Fibroblast of lung (primary cell): ENCODE measurements at regions not wholly inside any gene's neighbourhood (a gene's known extent, or its start where the extent isn't known, plus 50 kb on each side); places are given as distances from the start of the nearest gene placed in this dataset.

ENCODE experiments used
- DNase-seq, 2 donors: peaks; one replicate each; pipeline versions ENCODE4 v3.0.0 to v3.0.0-alpha.2; 2010; ENCODE audit warnings: low read depth in 2 of 2
- H2AFZ ChIP-seq: 2 replicates; pipeline ENCODE4 v1.5.1; 2012; ENCODE audit warnings: low read length, control low read depth, inconsistent platforms
- H3K27ac ChIP-seq: 2 replicates; pipeline ENCODE4 v1.5.1; 2011; ENCODE audit warnings: low read length, control low read depth; ENCODE audit not compliant: insufficient read depth
- H3K27me3 ChIP-seq: 2 replicates; pipeline ENCODE4 v1.5.1; 2011; ENCODE audit warnings: mild to moderate bottlenecking, low read length; ENCODE audit not compliant: control insufficient read depth, insufficient read depth
- H3K36me3 ChIP-seq: 2 replicates; pipeline ENCODE4 v1.5.1; 2011; ENCODE audit warnings: low read length; ENCODE audit not compliant: control insufficient read depth, insufficient read depth
- H3K4me1 ChIP-seq: 2 replicates; pipeline ENCODE4 v1.5.1; 2011; ENCODE audit warnings: low read length; ENCODE audit not compliant: control insufficient read depth, insufficient read depth; ENCODE audit errors: extremely low read depth
- H3K4me2 ChIP-seq: 2 replicates; pipeline ENCODE4 v1.5.1; 2011; ENCODE audit warnings: low read length, control low read depth; ENCODE audit not compliant: insufficient read depth; ENCODE audit errors: extremely low read depth
- H3K4me3 ChIP-seq, 4 experiments: fragments of 200-600 bp in 1 of 4; sonication (generic) in 1 of 4; replicated peaks in 1 of 4; 2 replicates each; pipeline ENCODE4 v1.5.1; 2011 to 2016; ENCODE audit warnings: low read length in 4 of 4, low read depth in 3 of 4, mild to moderate bottlenecking in 3 of 4, control low read depth in 2 of 4, inconsistent platforms in 1 of 4, mixed read lengths in 1 of 4; ENCODE audit not compliant: insufficient read depth in 1 of 4; ENCODE audit errors: control extremely low read depth in 1 of 4
- H3K79me2 ChIP-seq: 2 replicates; pipeline ENCODE4 v1.5.1; 2012; ENCODE audit warnings: mild to moderate bottlenecking, low read length, inconsistent platforms; ENCODE audit not compliant: control insufficient read depth, insufficient read depth
- H3K9ac ChIP-seq: 2 replicates; pipeline ENCODE4 v1.5.1; 2011; ENCODE audit warnings: mild to moderate bottlenecking, low read length, control low read depth; ENCODE audit not compliant: insufficient read depth
- H3K9me3 ChIP-seq: 2 replicates; pipeline ENCODE4 v1.5.1; 2012; ENCODE audit warnings: low read depth, low read length; ENCODE audit not compliant: control insufficient read depth, insufficient read depth
- H4K20me1 ChIP-seq: 2 replicates; pipeline ENCODE4 v1.5.1; 2011; ENCODE audit warnings: low read length; ENCODE audit not compliant: control insufficient read depth, insufficient read depth; ENCODE audit errors: extremely low read depth
- CTCF ChIP-seq, 2 donors: IDR thresholded peaks in 1 of 2; conservative IDR thresholded peaks in 1 of 2; 1 replicate in 1 of 2; 2 replicates in 1 of 2; pipeline ENCODE4 v1.5.1; 2011 to 2012; ENCODE audit warnings: low read length in 2 of 2, control low read depth in 1 of 2, inconsistent platforms in 1 of 2, low read depth in 1 of 2, mild to moderate bottlenecking in 1 of 2
- EZH2 ChIP-seq: IDR thresholded peaks from 2 replicates; pipeline ENCODE4 v1.5.1; 2012; ENCODE audit warnings: low read length, control low read depth, mild to moderate bottlenecking; ENCODE audit errors: missing control alignments

- Histone ChIP-seq H3K27me3 (no peaks in the 10 kb centered on the region), H3K36me3 (no peaks in the 10 kb centered on the region), H4K20me1 (no peaks in the 10 kb centered on the region), H3K4me3 (no peak overlapping the region), H3K9me3 (no peaks in the 10 kb centered on the region), H3K79me2 (no peaks in the 10 kb centered on the region), H3K27ac (no peak overlapping the region), H2AFZ (no peak overlapping the region), H3K9ac (no peak overlapping the region), H3K4me2 (no peak overlapping the region), H3K4me1 (no peaks in the 10 kb centered on the region)
- no peak for DNase-seq
- TF ChIP-seq CTCF (conservative IDR thresholded peaks at IDR 0.05 in 1 of 2, IDR thresholded peaks at IDR 0.05 in 1 of 2; ENCODE audit: low read depth in 1 of 2, low read length in 2 of 2) = no peak
- TF ChIP-seq EZH2 = no peak
These were observed 75.0 kb upstream of the SLC1A3 start for GRCh38 chr5:36531401-36531800.

- peaks cover 2% of the 10 kb centered on the region for H3K27me3 ChIP-seq
- H3K9me3 ChIP-seq = no peaks in the 10 kb centered on the region
- H3K4me1 ChIP-seq = no peaks in the 10 kb centered on the region
- H3K36me3 ChIP-seq = no peaks in the 10 kb centered on the region
- H3K79me2 ChIP-seq = no peaks in the 10 kb centered on the region
- no peak overlapping the region for H3K4me3 ChIP-seq
- no peaks in the 10 kb centered on the region for H4K20me1 ChIP-seq
- no peak overlapping the region for H3K9ac ChIP-seq
- no peak overlapping the region for H2AFZ ChIP-seq
- no peak overlapping the region for H3K27ac ChIP-seq
- no peak overlapping the region for H3K4me2 ChIP-seq
- TF ChIP-seq EZH2 (no peak), CTCF (conservative IDR thresholded peaks at IDR 0.05 in 1 of 2, IDR thresholded peaks at IDR 0.05 in 1 of 2; ENCODE audit: low read depth in 1 of 2, low read length in 2 of 2) (no peak)
- no peak for DNase-seq
These were observed 71.0 kb upstream of the SLC1A3 start for GRCh38 chr5:36535378-36535777.

- Histone ChIP-seq H3K4me2 (no peak overlapping the region), H3K27me3 (peaks cover 2% of the 10 kb centered on the region), H2AFZ (no peak overlapping the region), H3K4me3 (no peak overlapping the region), H3K4me1 (no peaks in the 10 kb centered on the region), H3K27ac (no peak overlapping the region), H3K9ac (no peak overlapping the region), H4K20me1 (no peaks in the 10 kb centered on the region), H3K79me2 (no peaks in the 10 kb centered on the region), H3K36me3 (no peaks in the 10 kb centered on the region), H3K9me3 (no peaks in the 10 kb centered on the region)
- no peak for TF ChIP-seq CTCF (conservative IDR thresholded peaks at IDR 0.05 in 1 of 2, IDR thresholded peaks at IDR 0.05 in 1 of 2; ENCODE audit: low read depth in 1 of 2, low read length in 2 of 2)
- no peak for TF ChIP-seq EZH2
- DNase-seq = no peak
These were observed 70.4 kb upstream of the SLC1A3 start for GRCh38 chr5:36535859-36536615.
